B cell (primary cell): ENCODE measurements at regions not wholly inside any gene's neighbourhood (a gene's known extent, or its start where the extent isn't known, plus 50 kb on each side); places are given as distances from the start of the nearest gene placed in this dataset.

Experiments
- ATAC-seq: fragments of 200-7000 bp; cut with Tn5 transposase; one replicate; pipeline ENCODE4 v1.10.0; 2021; ENCODE audit warnings: low read depth, mild to moderate bottlenecking, moderate number of reproducible peaks, moderate library complexity
- CTCF ChIA-PET: fragments of 350-600 bp; sonication (Branson Sonifier 250); formaldehyde crosslinking; loops from one replicate; lab custom pipeline; 2021; ENCODE audit warnings: antibody characterized with exemption, inconsistent platforms; lab: Charles Lee
- POLR2A ChIA-PET: fragments of 350-600 bp; sonication (Branson Sonifier 250); formaldehyde crosslinking; loops from one replicate; lab custom pipeline; 2021; ENCODE audit warnings: antibody characterized with exemption; lab: Charles Lee
- DNase-seq: peaks from one replicate; pipeline ENCODE4 v3.0.0; 2013
- H2AFZ ChIP-seq: 2 replicates; pipeline ENCODE4 v1.6.1; 2012; ENCODE audit warnings: mild to moderate bottlenecking, low read depth, low read length; ENCODE audit not compliant: insufficient read depth, poor library complexity, severe bottlenecking
- H3K27ac ChIP-seq, 2 donors: 1 replicate in 1 of 2; 2 replicates in 1 of 2; pipeline ENCODE4 v1.5.1; 2012 to 2013; ENCODE audit warnings: low read length in 2 of 2, mild to moderate bottlenecking in 2 of 2, moderate library complexity in 1 of 2
- H3K27me3 ChIP-seq, 4 experiments: fragments of 200-600 bp in 1 of 4; sonication (generic) in 1 of 4; replicated peaks in 1 of 4; 1 replicate in 2 of 4; 2 replicates in 2 of 4; pipeline versions ENCODE4 v1.6.1 to v1.7.0; 2013 to 2016; ENCODE audit warnings: low read length in 3 of 4, mild to moderate bottlenecking in 2 of 4, mixed read lengths in 1 of 4, moderate library complexity in 1 of 4; ENCODE audit not compliant: insufficient read depth in 4 of 4, control insufficient read depth in 3 of 4; ENCODE audit errors: control extremely low read depth in 1 of 4
- H3K36me3 ChIP-seq, 2 experiments: replicated peaks in 1 of 2; 1 replicate in 1 of 2; 2 replicates in 1 of 2; pipeline versions ENCODE4 v1.6.1 to v1.7.1; 2013; ENCODE audit warnings: low read length in 1 of 2; ENCODE audit not compliant: insufficient read depth in 2 of 2, control insufficient read depth in 1 of 2; ENCODE audit errors: control extremely low read depth in 1 of 2, extremely low read depth in 1 of 2
- H3K4me1 ChIP-seq, 2 donors: fragments of 200-600 bp in 1 of 2; sonication (generic) in 1 of 2; 1 replicate in 1 of 2; 2 replicates in 1 of 2; pipeline versions ENCODE4 v1.5.1 to v1.6.1; 2013 to 2017; ENCODE audit warnings: low read length in 2 of 2; ENCODE audit not compliant: control insufficient read depth in 2 of 2, insufficient read depth in 2 of 2
- H3K4me2 ChIP-seq: replicated peaks from 2 replicates; pipeline ENCODE3; 2012; ENCODE audit warnings: mild to moderate bottlenecking, low read depth, low read length; ENCODE audit not compliant: poor library complexity, severe bottlenecking
- H3K4me3 ChIP-seq, 5 experiments: fragments of 200-600 bp in 1 of 5; sonication (generic) in 1 of 5; 1 replicate in 3 of 5; 2 replicates in 2 of 5; pipeline versions ENCODE4 v1.5.1 to v1.7.0; 2011 to 2016; ENCODE audit warnings: low read length in 4 of 5, mild to moderate bottlenecking in 4 of 5, low read depth in 2 of 5, control low read depth in 1 of 5, moderate library complexity in 1 of 5; ENCODE audit not compliant: insufficient read depth in 1 of 5; ENCODE audit errors: control extremely low read depth in 1 of 5, extremely low read depth in 1 of 5
- H3K79me2 ChIP-seq: fragments of 200-600 bp; sonication (generic); one replicate; pipeline ENCODE4 v1.6.0; 2016; ENCODE audit warnings: low read length; ENCODE audit not compliant: control insufficient read depth, insufficient read depth
- H3K9ac ChIP-seq: fragments of 200-600 bp; sonication (generic); 2 replicates; pipeline ENCODE4 v1.6.1; 2017; ENCODE audit warnings: mild to moderate bottlenecking, low read length, moderate library complexity
- H3K9me3 ChIP-seq, 3 donors: one replicate each; pipeline versions ENCODE4 v1.6.1 to v1.7.1; 2013; ENCODE audit warnings: low read length in 2 of 3; ENCODE audit not compliant: control insufficient read depth in 2 of 3, insufficient read depth in 1 of 3; ENCODE audit errors: control extremely low read depth in 1 of 3
- H4K20me1 ChIP-seq: 2 replicates; pipeline ENCODE4 v1.6.0; 2012; ENCODE audit warnings: mild to moderate bottlenecking, low read length; ENCODE audit not compliant: insufficient read depth, control insufficient read depth, poor library complexity, severe bottlenecking
- H3K27ac Mint-ChIP-seq: one replicate; pipeline ENCODE4 v1.8.0; 2021; ENCODE audit warnings: mixed read lengths
- H3K27me3 Mint-ChIP-seq: one replicate; pipeline ENCODE4 v1.8.0; 2021; ENCODE audit warnings: mixed read lengths
- H3K4me1 Mint-ChIP-seq: one replicate; pipeline ENCODE4 v1.8.0; 2021; ENCODE audit warnings: mixed read lengths
- H3K4me3 Mint-ChIP-seq: one replicate; pipeline ENCODE4 v1.8.0; 2021; ENCODE audit warnings: mixed read lengths
- H3K9me3 Mint-ChIP-seq: one replicate; pipeline ENCODE4 v1.8.0; 2022; ENCODE audit warnings: mixed read lengths; ENCODE audit not compliant: insufficient read depth
- CTCF ChIP-seq: fragments of 200-600 bp; IDR thresholded peaks from one replicate; pipeline ENCODE4 v1.8.0; 2022; ENCODE audit warnings: antibody characterized with exemption, mild to moderate bottlenecking
- EZH2 ChIP-seq: IDR thresholded peaks from 2 replicates; pipeline ENCODE4 v1.6.1; 2012; ENCODE audit warnings: borderline replicate concordance, low read depth, mild to moderate bottlenecking, moderate library complexity, low read length; ENCODE audit not compliant: insufficient read depth, poor library complexity, severe bottlenecking
- WGBS: methylation state at CpG from one replicate; pipeline ENCODE4 v1.1.5; 2013; ENCODE audit warnings: missing lambda C conversion rate; ENCODE audit not compliant: insufficient coverage; 5-methylcytosine and 5-hydroxymethylcytosine counted together
- intact Hi-C: fragments of 100-400 bp; cut with micrococcal nuclease; formaldehyde crosslinking; loops from one replicate; pipeline ENCODE4 v1.10.0; 2022

GRCh38 chr1:82337635-82338034, 536.9 kb downstream of the ADGRL2 start:
- H3K27me3 Mint-ChIP-seq: no peaks in the 10 kb centered on the region
- Histone ChIP-seq H3K36me3 (no peaks in the 10 kb centered on the region), H2AFZ (no peak overlapping the region), H3K27ac (no peak overlapping the region), H4K20me1 (no peaks in the 10 kb centered on the region), H3K4me1 (no peaks in the 10 kb centered on the region), H3K79me2 (no peaks in the 10 kb centered on the region), H3K4me3 (no peak overlapping the region), H3K27me3 (no peaks in the 10 kb centered on the region), H3K9me3 (no peaks in the 10 kb centered on the region), H3K9ac (no peak overlapping the region), H3K4me2 (no peak overlapping the region)
- ChIA-PET POLR2A (no interaction called here), CTCF (no interaction called here)
- H3K4me3 Mint-ChIP-seq: no peak overlapping the region
- H3K9me3 Mint-ChIP-seq: no peaks in the 10 kb centered on the region
- TF ChIP-seq EZH2 (no peak), CTCF (no peak)
- ATAC-seq: no peak
- WGBS: no CpG with 5 or more reads among the region's 1 CpG
- intact Hi-C loops: no loop called here
- H3K27ac Mint-ChIP-seq: no peak overlapping the region
- H3K4me1 Mint-ChIP-seq: peaks cover 2% of the 10 kb centered on the region
- DNase-seq: no peak

GRCh38 chr1:82330330-82330729, 529.6 kb downstream of the ADGRL2 start:
- Histone ChIP-seq H3K4me3 (no peak overlapping the region), H3K27ac (no peak overlapping the region), H4K20me1 (no peaks in the 10 kb centered on the region), H3K9ac (no peak overlapping the region), H3K9me3 (peaks cover 0 to 6% (median 0%) of the 10 kb centered on the region in 3 donors), H3K27me3 (no peaks in the 10 kb centered on the region), H3K4me2 (no peak overlapping the region), H3K36me3 (no peaks in the 10 kb centered on the region), H3K4me1 (no peaks in the 10 kb centered on the region), H2AFZ (no peak overlapping the region), H3K79me2 (no peaks in the 10 kb centered on the region)
- H3K4me1 Mint-ChIP-seq: no peaks in the 10 kb centered on the region
- intact Hi-C loops: no loop called here
- H3K4me3 Mint-ChIP-seq: no peak overlapping the region
- TF ChIP-seq EZH2 (no peak), CTCF (no peak)
- no peak for ATAC-seq
- 70% methylated on average over 2 of the region's 3 CpGs for WGBS
- ChIA-PET POLR2A (no interaction called here), CTCF (no interaction called here)
- DNase-seq: no peak
- no peaks in the 10 kb centered on the region for H3K9me3 Mint-ChIP-seq
- H3K27me3 Mint-ChIP-seq: no peaks in the 10 kb centered on the region
- H3K27ac Mint-ChIP-seq: no peak overlapping the region
